A549 (cell line): ENCODE measurements at regions not wholly inside any gene's neighbourhood (a gene's known extent, or its start where the extent isn't known, plus 50 kb on each side); places are given as distances from the start of the nearest gene placed in this dataset.
A peak's percentile ranks its signal among the peaks of the same experiment; 100 is the strongest.

Source experiments
- ATAC-seq, 2 experiments: fragments of 200-7000 bp in 1 of 2; fragments of >200 bp in 1 of 2; cut with Nextera tagmentation in 1 of 2; cut with Tn5 transposase in 1 of 2; 3 replicates each; pipeline versions ENCODE4 v1.8.0 to v1.9.1; 2018 to 2020; ENCODE audit warnings: mild to moderate bottlenecking in 1 of 2, moderate library complexity in 1 of 2
- CTCF ChIA-PET: fragments of 300-600 bp; sonication (Branson Sonifier 250); formaldehyde crosslinking; extraction: SDS; loops from one replicate; lab custom pipeline; 2021; ENCODE audit warnings: antibody characterized with exemption, inconsistent platforms; lab: Yijun Ruan, JAX
- POLR2A ChIA-PET: fragments of 350-600 bp; formaldehyde crosslinking; extraction: SDS; loops from one replicate; lab custom pipeline; 2021; ENCODE audit warnings: antibody characterized with exemption, inconsistent platforms; lab: Yijun Ruan, JAX
- DNase-seq, 2 experiments: peaks; one replicate each; pipeline versions ENCODE4 v3.0.0 to v3.0.0-alpha.2; 2011 to 2016; ENCODE audit warnings: low read depth in 1 of 2, low spot score in 1 of 2
- FAIRE-seq: peaks from 2 replicates; lab custom pipeline; 2011; peaks lifted over from hg19 to GRCh38; lab: Jason Lieb, UNC
- H3K27ac ChIP-seq, 2 experiments: fragments of >200 bp; sonication (Bioruptor Twin); formaldehyde crosslinking; 3 replicates each; pipeline ENCODE4 v1.5.1; 2016 to 2017
- H3K4me1 ChIP-seq: fragments of >200 bp; sonication (Bioruptor Twin); formaldehyde crosslinking; 3 replicates; pipeline ENCODE4 v1.6.1; 2016
- H3K4me2 ChIP-seq: fragments of >200 bp; sonication (Bioruptor Twin); formaldehyde crosslinking; 3 replicates; pipeline ENCODE4 v1.6.1; 2016
- H3K4me3 ChIP-seq: fragments of >200 bp; sonication (Bioruptor Twin); formaldehyde crosslinking; 3 replicates; pipeline ENCODE4 v1.5.1; 2016
- H3K9me3 ChIP-seq: fragments of >200 bp; sonication (Bioruptor Twin); formaldehyde crosslinking; 3 replicates; pipeline ENCODE4 v1.6.1; 2016
- ATOH8 ChIP-seq: fragments of 250-450 bp; sonication (Bioruptor Pico); IDR thresholded peaks from 2 replicates; pipeline ENCODE4 v1.5.0; 2020; ENCODE audit warnings: low read depth, mild to moderate bottlenecking, moderate library complexity
- BCL3 ChIP-seq: fragments of >200 bp; sonication (Bioruptor Twin); formaldehyde crosslinking; IDR thresholded peaks from 3 replicates; pipeline ENCODE4 v1.6.1; 2016
- CBX8 ChIP-seq: fragments of 200-600 bp; sonication (generic); IDR thresholded peaks from 2 replicates; pipeline ENCODE4 v1.6.1; 2016
- CHD2 ChIP-seq: fragments of 150-350 bp; IDR thresholded peaks from 2 replicates; pipeline ENCODE4 v1.6.1; 2014; ENCODE audit warnings: low read length; ENCODE audit not compliant: partially characterized antibody
- CHD4 ChIP-seq: fragments of 200-600 bp; sonication (generic); IDR thresholded peaks from 2 replicates; pipeline ENCODE4 v1.6.1; 2016; ENCODE audit warnings: antibody characterized with exemption, mild to moderate bottlenecking, borderline replicate concordance
- CTCF ChIP-seq: fragments of >200 bp; sonication (Bioruptor Twin); formaldehyde crosslinking; IDR thresholded peaks from 3 replicates; pipeline ENCODE4 v1.5.1; 2016
- EP300 ChIP-seq, 2 experiments: fragments of >200 bp; sonication (Bioruptor Twin); formaldehyde crosslinking; IDR thresholded peaks; 2 replicates in 1 of 2; 3 replicates in 1 of 2; pipeline ENCODE4 v1.6.1; 2016 to 2017
- FOSB ChIP-seq: fragments of 250-450 bp; sonication (Bioruptor Pico); IDR thresholded peaks from 2 replicates; pipeline ENCODE4 v1.5.0; 2020; ENCODE audit warnings: mild to moderate bottlenecking, moderate library complexity
- FOSL2 ChIP-seq, 2 experiments: fragments of 450-650 bp in 1 of 2; fragments of >200 bp in 1 of 2; sonication (Bioruptor Twin) in 1 of 2; formaldehyde crosslinking; IDR thresholded peaks; 2 replicates each; pipeline versions ENCODE4 v1.5.0 to v1.6.1; 2016 to 2020; ENCODE audit warnings: mild to moderate bottlenecking in 1 of 2, moderate library complexity in 1 of 2
- FOXS1 ChIP-seq: fragments of 250-450 bp; sonication (Bioruptor Pico); IDR thresholded peaks from 2 replicates; pipeline ENCODE4 v1.5.0; 2020; ENCODE audit warnings: mild to moderate bottlenecking, moderate library complexity
- HDAC2 ChIP-seq: fragments of 200-600 bp; sonication (generic); IDR thresholded peaks from 2 replicates; pipeline ENCODE4 v1.6.1; 2016
- HES2 ChIP-seq: fragments of >200 bp; sonication (Bioruptor Twin); formaldehyde crosslinking; IDR thresholded peaks from 2 replicates; pipeline ENCODE4 v1.6.1; 2016
- HEYL ChIP-seq: fragments of 250-450 bp; sonication (Bioruptor Pico); IDR thresholded peaks from 2 replicates; pipeline ENCODE4 v1.8.0; 2021; ENCODE audit warnings: mild to moderate bottlenecking, moderate library complexity
- HOXA7 ChIP-seq: fragments of 250-450 bp; sonication (Bioruptor Pico); IDR thresholded peaks from 2 replicates; pipeline ENCODE4 v1.5.0; 2020; ENCODE audit warnings: mild to moderate bottlenecking, moderate library complexity
- HOXB13 ChIP-seq: fragments of 250-450 bp; sonication (Bioruptor Pico); IDR thresholded peaks from 2 replicates; pipeline ENCODE4 v1.5.0; 2020; ENCODE audit warnings: low read depth, mild to moderate bottlenecking, moderate library complexity
- HOXB5 ChIP-seq: fragments of 250-450 bp; sonication (Bioruptor Pico); IDR thresholded peaks from 2 replicates; pipeline ENCODE4 v1.5.0; 2020; ENCODE audit warnings: mild to moderate bottlenecking, moderate library complexity
- MAFK ChIP-seq: fragments of 450-650 bp; IDR thresholded peaks from 2 replicates; pipeline ENCODE4 v1.6.1; 2014; ENCODE audit not compliant: partially characterized antibody
- MAX ChIP-seq: IDR thresholded peaks from 2 replicates; pipeline ENCODE4 v1.6.1; 2012
- MAZ ChIP-seq: fragments of 150-350 bp; IDR thresholded peaks from 2 replicates; pipeline ENCODE4 v1.6.1; 2014; ENCODE audit warnings: antibody characterized with exemption, low read depth, low read length, borderline replicate concordance
- NPAS2 ChIP-seq: fragments of 250-450 bp; sonication (Bioruptor Pico); IDR thresholded peaks from 2 replicates; pipeline ENCODE4 v1.8.0; 2022; ENCODE audit warnings: mild to moderate bottlenecking, moderate library complexity, borderline replicate concordance
- NR3C1 ChIP-seq: fragments of >200 bp; sonication (Bioruptor Twin); formaldehyde crosslinking; IDR thresholded peaks from 3 replicates; pipeline ENCODE4 v1.6.1; 2017
- PHF8 ChIP-seq: fragments of 200-600 bp; sonication (generic); IDR thresholded peaks from 2 replicates; pipeline ENCODE4 v1.6.1; 2016; ENCODE audit warnings: low read depth, mild to moderate bottlenecking, antibody characterized with exemption, moderate library complexity, borderline replicate concordance
- POLR2AphosphoS2 ChIP-seq: conservative IDR thresholded peaks from 2 replicates; pipeline ENCODE4 v1.6.1; 2012; ENCODE audit warnings: low read length, improper control_type of control experiment, inconsistent platforms
- RAD21 ChIP-seq, 2 experiments: fragments of >200 bp in 1 of 2; sonication (Bioruptor Twin) in 1 of 2; formaldehyde crosslinking in 1 of 2; IDR thresholded peaks in 1 of 2; conservative IDR thresholded peaks in 1 of 2; 2 replicates in 1 of 2; 3 replicates in 1 of 2; pipeline ENCODE4 v1.6.1; 2012 to 2018; ENCODE audit warnings: inconsistent platforms in 1 of 2
- SMC3 ChIP-seq: fragments of >200 bp; sonication (Bioruptor Twin); formaldehyde crosslinking; IDR thresholded peaks from 3 replicates; pipeline ENCODE4 v1.6.1; 2018; ENCODE audit warnings: inconsistent platforms
- SREBF2 ChIP-seq: fragments of 450-650 bp; IDR thresholded peaks from 2 replicates; pipeline ENCODE4 v1.6.1; 2014; ENCODE audit warnings: mild to moderate bottlenecking, moderate library complexity
- TFCP2L1 ChIP-seq: fragments of 250-450 bp; sonication (Bioruptor Pico); IDR thresholded peaks from 2 replicates; pipeline ENCODE4 v1.5.0; 2021; ENCODE audit warnings: mild to moderate bottlenecking
- ZNF302 ChIP-seq: fragments of 250-450 bp; sonication (Bioruptor Pico); IDR thresholded peaks from 2 replicates; pipeline ENCODE4 v1.9.0; 2021; ENCODE audit warnings: inconsistent platforms, mild to moderate bottlenecking, moderate library complexity
- ZSCAN20 ChIP-seq: fragments of 250-450 bp; sonication (Bioruptor Pico); IDR thresholded peaks from 2 replicates; pipeline ENCODE4 v1.8.0; 2022; ENCODE audit warnings: mild to moderate bottlenecking, moderate library complexity
- WGBS: methylation state at CpG from one replicate; pipeline ENCODE4 v1.1.6; 2017; ENCODE audit errors: missing lambda C conversion rate; 5-methylcytosine and 5-hydroxymethylcytosine counted together

GRCh38 chr5:159512064-159512463 lies 181.8 kb upstream of the IL12B start:
- H3K9me3 ChIP-seq: no peaks in the 10 kb centered on the region
- ChIA-PET POLR2A (no interaction called here), CTCF (no interaction called here)
- WGBS: 69% methylated on average over 3 of the region's 3 CpGs
- peak overlapping the region; percentile 64 to 75 for H3K27ac ChIP-seq
- ATAC-seq (no peak; a peak in 2 of 6 replicates), DNase-seq (no peak), FAIRE-seq (no peak)
- peaks cover 41% of the 10 kb centered on the region for H3K4me1 ChIP-seq
- peak overlapping the region; percentile 68 for H3K4me2 ChIP-seq
- TF ChIP-seq RAD21 (conservative IDR thresholded peaks at IDR 0.05 in 1 of 2, IDR thresholded peaks at IDR 0.05 in 1 of 2): no peak
- TF ChIP-seq ZSCAN20: no peak
- no peak for TF ChIP-seq CHD2
- no peak for TF ChIP-seq HOXB5 (CRISPR knock-in tag)
- no peak for TF ChIP-seq HEYL (CRISPR knock-in tag)
- TF ChIP-seq MAFK: no peak
- H3K4me3 ChIP-seq: no peak overlapping the region

GRCh38 chr5:159514229-159514810 lies 184.0 kb upstream of the IL12B start:
- peak overlapping the region in 1 of 2 experiments; percentile 27; a peak in 1 of 6 replicates for H3K27ac ChIP-seq
- TF ChIP-seq EP300 (IDR thresholded peaks at IDR 0.05): no peak
- no peak for TF ChIP-seq HDAC2
- no peak for TF ChIP-seq FOXS1 (CRISPR knock-in tag)
- no peak for TF ChIP-seq HOXA7 (CRISPR knock-in tag)
- no peak for TF ChIP-seq CBX8
- TF ChIP-seq NPAS2 (CRISPR knock-in tag): no peak
- TF ChIP-seq PHF8: no peak
- TF ChIP-seq CHD4: no peak
- TF ChIP-seq MAZ: no peak
- no peak for TF ChIP-seq HOXB13 (CRISPR knock-in tag)
- no peak for TF ChIP-seq SMC3
- TF ChIP-seq MAX: no peak
- no peak for TF ChIP-seq FOSB (CRISPR knock-in tag)
- no peak for TF ChIP-seq SREBF2
- TF ChIP-seq ZNF302 (CRISPR knock-in tag): no peak
- TF ChIP-seq ATOH8 (CRISPR knock-in tag): no peak
- TF ChIP-seq TFCP2L1 (CRISPR knock-in tag): no peak
- TF ChIP-seq, all 56 proteins: peak for 0
- Histone ChIP-seq H3K4me1 (peaks cover 56% of the 10 kb centered on the region), H3K4me3 (no peak overlapping the region), H3K4me2 (no peak overlapping the region), H3K9me3 (no peaks in the 10 kb centered on the region)
- WGBS: 92% methylated on average over 14 of the region's 14 CpGs
- ATAC-seq: no peak
- ChIA-PET POLR2A (no interaction called here), CTCF (interaction anchor here (1.1 to 1.6 kb wide), 3 partner anchors 8 to 473 kb away, joined by 4 to 5 read pairs (median 5); no protein-coding TSS in a partner anchor)
- DNase-seq: no peak
- FAIRE-seq: no peak

- DNase-seq (no peak), ATAC-seq (no peak), FAIRE-seq (no peak)
- POLR2A ChIA-PET: interaction anchor here (0.7 kb wide), 2 partner anchors 439 to 517 kb away, joined by 5 to 8 read pairs; no protein-coding TSS in a partner anchor
- no peak overlapping the region for H3K4me3 ChIP-seq
- H3K4me1 ChIP-seq: peaks cover 54% of the 10 kb centered on the region
- H3K9me3 ChIP-seq: no peaks in the 10 kb centered on the region
- no peak overlapping the region for H3K4me2 ChIP-seq
- peak overlapping the region in 1 of 2 experiments; percentile 27; a peak in 2 of 6 replicates for H3K27ac ChIP-seq
- WGBS: 88% methylated on average over 4 of the region's 4 CpGs
- CTCF ChIA-PET: interaction anchor here (0.7 to 1.8 kb wide), 11 partner anchors 9 to 1183 kb away, joined by 3 to 5 read pairs (median 4); partner anchors contain the start of gene ADRA1B
- no peak for TF ChIP-seq NR3C1
- TF ChIP-seq POLR2AphosphoS2: no peak
- TF ChIP-seq HOXB13 (CRISPR knock-in tag): no peak
- TF ChIP-seq BCL3: no peak
- TF ChIP-seq FOSL2 (IDR thresholded peaks at IDR 0.05): no peak
- no peak for TF ChIP-seq FOSL2 (CRISPR knock-in tag; IDR thresholded peaks at IDR 0.05)
- no peak for TF ChIP-seq HES2
- TF ChIP-seq CHD2: no peak
- no peak for TF ChIP-seq ZSCAN20
- TF ChIP-seq CTCF: no peak
- TF ChIP-seq FOXS1 (CRISPR knock-in tag): no peak
- no peak for TF ChIP-seq NPAS2 (CRISPR knock-in tag)
- TF ChIP-seq RAD21 (conservative IDR thresholded peaks at IDR 0.05 in 1 of 2, IDR thresholded peaks at IDR 0.05 in 1 of 2): no peak
Measured at GRCh38 chr5:159515197-159515596, 184.9 kb upstream of the IL12B start.
